HG03066 (cell line): ENCODE measurements at regions not wholly inside any gene's neighbourhood (a gene's known extent, or its start where the extent isn't known, plus 50 kb on each side); places are given as distances from the start of the nearest gene placed in this dataset.

Experiments used
- ATAC-seq: cut with Tn5 transposase; IDR thresholded peaks from one replicate; pipeline ENCODE4 v1.9.1; 2021; ENCODE audit warnings: low read depth; ENCODE audit not compliant: unreplicated experiment

GRCh38 chr1:56395776-56396175 lies 183.6 kb downstream of the PLPP3 start:
- ATAC-seq: no peak

- ATAC-seq: no peak
Observed at GRCh38 chr1:56394298-56394697, 185.1 kb downstream of the PLPP3 start.

- no peak for ATAC-seq
Observed at GRCh38 chr1:56390934-56391731, 188.2 kb downstream of the PLPP3 start.

DNA sequence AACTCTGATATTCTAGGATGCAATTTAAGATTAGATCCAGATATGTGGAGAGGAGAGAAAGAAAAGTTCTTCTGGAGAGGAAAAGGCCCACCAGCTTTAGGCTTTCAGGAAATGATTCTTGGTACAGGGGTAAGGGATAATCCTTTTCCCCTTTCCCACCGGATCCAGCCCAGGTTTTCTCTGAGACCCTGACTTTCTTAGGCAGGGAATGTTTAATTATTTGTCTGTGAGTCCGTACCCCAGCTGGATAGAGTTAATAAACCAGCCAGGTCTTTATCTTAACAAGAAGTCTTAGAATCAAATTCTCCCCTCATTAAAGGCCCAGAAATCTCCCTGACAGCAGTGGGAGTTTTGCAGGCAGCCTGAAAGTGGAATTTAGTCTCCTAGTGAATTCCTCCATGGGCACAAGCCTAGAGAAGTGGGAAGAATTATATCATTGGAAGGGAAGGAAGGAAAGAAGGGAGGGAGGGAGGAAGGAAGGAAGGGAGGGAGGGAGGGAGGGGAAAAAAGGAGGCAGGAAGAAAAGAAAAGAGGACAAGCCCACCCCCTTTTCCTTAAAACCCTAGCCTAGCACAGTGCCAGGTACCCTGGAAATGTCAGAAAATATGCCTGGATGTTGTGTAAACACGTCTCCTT lies 189.0 kb downstream of the PLPP3 start:
- no peak for ATAC-seq

GRCh38 chr1:56389813-56390212 lies 189.6 kb downstream of the PLPP3 start:
- no peak for ATAC-seq

DNA sequence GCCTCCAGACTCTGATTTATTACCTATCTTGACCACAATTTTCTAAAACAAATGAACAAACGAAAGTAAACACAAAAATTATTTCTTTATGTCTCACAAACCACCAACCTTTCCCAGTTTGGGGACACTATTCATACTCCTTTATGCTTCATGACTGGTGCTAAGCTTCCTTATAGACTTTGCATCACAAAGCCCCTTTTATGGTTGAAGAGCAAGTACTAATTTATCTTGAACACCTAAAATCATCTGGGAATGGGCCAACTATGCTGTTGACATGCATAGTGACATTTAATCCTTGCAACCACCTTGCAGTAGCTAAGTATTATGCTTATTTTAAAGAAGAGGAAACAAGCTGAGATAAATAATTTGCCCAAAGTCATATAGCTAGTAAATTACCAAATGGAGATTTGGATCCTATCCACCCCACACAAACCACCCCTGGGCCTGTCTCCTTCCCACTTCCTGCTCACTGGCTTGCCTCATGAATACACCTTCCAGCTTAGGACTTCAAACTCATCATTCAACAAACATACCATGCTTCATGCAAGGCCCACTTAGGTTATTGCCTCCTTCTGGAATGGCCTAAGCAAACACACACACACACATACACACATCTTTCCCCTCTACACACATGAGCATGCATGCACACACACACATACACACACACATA lies 192.2 kb downstream of the PLPP3 start:
- no peak for ATAC-seq

DNA sequence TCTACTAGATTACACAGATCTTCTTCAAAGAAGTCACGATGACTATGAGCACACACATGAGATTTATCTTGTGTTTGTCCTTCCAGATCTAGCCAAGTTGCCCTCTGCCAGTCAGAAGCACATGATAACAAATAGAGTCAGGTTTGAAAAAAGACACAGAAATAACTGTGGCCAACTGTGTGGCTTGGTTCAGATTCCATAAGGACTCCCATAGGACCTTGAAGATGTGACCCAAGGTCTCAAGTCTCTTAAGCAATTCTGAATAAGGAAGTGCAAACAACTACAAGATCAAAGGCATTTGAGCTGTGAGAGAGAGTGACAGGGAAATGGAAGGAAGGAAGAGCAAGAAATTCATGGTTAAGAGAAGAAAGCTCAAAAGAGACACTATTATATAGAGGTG lies 194.0 kb downstream of the PLPP3 start:
- ATAC-seq: no peak

GRCh38 chr1:56382929-56383328 lies 196.4 kb downstream of the PLPP3 start:
- no peak for ATAC-seq

DNA sequence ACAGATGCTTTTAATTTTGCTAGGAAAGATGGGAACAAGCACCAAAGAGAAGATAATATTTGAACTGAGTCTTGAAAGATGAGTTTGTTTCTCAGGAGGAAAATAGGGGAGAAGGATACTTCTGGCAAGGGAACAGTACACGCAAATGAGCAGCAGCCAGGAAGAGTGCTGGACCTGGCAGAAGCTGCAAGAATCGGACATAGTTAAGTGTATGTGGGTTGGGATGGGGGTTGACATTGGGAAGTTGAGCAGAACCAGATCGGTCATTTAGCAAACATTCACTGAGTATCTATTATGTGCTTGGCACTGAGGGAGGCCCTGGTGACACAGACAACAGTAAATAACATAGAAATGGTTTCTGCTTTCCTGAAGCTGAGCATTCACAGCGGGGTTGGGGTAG lies 198.8 kb downstream of the PLPP3 start:
- ATAC-seq: no peak

DNA sequence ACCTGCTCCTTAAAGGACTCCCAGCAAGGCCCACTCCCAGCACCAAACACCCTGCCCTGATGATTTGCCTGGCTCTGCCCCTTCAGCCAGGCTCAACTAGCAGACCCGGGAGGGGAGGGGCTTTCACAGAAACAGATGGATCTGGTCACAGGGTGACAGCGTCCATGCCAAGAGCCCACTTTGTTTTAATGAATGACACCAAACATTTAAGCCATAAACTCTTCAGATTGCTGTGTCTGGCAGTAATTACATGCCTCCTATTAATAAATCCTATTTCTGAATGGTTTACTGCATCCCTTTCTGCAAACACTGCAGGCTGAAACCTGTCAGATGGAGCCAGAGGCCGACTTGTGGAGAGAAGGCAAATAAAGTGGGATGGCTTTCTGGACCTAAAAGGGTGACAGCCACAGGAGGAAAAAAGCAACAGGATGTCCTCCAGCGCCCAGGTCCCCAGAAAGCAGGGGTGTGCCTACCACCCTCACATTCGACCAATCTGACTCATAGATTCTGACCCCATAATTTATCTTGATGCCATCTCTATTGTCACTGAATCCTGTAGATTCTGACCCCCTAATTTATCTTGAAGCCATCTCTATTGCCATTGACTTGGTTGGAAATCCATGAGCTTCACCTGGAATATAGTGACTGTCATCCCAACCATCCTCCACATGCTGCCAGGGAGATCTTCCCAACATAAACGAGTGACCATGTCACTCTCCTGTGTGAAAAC lies 200.9 kb downstream of the PLPP3 start:
- ATAC-seq: no peak

DNA sequence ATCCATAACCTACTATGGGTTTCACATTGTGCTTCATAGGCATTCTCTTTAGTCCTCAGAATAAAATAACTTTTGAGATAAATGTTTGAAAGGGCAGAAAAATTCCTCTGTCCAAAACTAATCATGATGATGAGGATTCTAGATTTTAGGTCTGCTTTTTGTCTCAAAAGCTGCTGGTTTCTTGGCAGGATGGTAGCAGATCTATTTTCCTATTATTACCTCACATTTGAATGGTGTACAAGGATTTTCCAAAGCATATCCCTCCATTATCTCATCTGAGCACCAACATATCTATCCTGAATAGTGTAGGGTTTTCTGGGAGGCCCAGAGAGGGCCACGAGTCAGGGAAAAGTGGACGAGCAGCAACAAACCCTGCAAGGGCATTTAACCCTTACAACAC lies 201.9 kb downstream of the PLPP3 start:
- ATAC-seq: no peak

DNA sequence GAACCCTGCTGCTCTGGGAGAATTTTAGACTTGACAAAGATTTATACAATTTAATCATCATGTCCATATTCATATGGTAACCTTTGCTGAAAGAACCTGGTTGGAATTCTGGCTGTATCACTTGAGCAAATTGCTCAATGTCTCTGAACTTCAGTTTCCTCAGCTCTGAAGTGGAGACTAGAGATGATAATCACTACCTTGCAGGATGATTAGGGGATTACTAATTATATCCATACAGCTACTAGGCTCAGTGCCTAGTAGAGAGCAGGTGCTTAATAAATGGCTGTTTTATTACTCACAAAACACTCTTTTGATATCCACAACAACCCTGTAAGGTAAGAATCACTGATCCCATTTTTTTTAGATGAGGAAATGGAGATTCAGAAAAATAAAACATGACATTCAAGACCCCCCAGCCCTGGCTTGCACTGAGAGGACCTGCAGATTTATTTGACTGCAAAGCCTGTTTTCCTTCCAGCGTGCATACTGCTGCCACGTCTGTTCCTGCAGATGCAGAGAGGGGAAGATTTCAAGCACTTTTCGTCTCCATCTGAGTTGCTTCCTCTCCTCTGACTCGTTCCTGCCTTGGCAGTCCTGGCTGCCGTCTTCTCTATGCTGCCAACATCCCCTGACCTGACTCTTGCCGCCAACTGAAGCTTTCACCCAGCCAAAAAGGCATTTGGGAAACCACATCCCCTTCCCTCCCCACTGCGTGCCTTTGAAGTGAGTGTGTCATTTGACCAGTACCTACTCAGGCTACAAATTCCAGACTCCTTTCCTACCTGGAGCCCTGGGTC lies 203.0 kb downstream of the PLPP3 start:
- ATAC-seq: no peak

GRCh38 chr1:56375326-56375804 lies 204.0 kb downstream of the PLPP3 start:
- no peak for ATAC-seq

- ATAC-seq: no peak
Observed at GRCh38 chr1:56374026-56374974, 205.1 kb downstream of the PLPP3 start.

DNA sequence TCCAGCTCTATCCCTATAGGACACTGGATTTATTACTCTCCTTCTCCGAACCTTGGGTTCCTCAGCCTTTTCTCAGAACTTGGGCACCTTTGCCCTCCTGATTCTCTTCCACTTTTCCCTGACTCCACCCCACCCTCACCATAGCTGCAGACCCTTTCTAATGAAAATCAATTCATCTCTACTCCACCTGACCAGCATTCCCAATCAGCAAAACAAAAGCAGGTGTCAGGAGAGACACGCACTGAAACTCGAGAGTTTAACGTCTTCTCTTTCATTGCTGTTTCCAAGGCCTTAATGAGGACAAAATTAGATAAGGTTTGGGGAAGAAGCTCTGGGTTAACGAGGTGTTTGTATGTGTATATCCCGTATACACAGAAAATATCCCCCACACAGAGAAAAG lies 208.8 kb downstream of the PLPP3 start:
- no peak for ATAC-seq

- ATAC-seq: no peak
Observed at GRCh38 chr1:56363007-56363770, 216.2 kb downstream of the PLPP3 start.

GRCh38 chr1:56360021-56360420 lies 219.3 kb downstream of the PLPP3 start:
- ATAC-seq: no peak

DNA sequence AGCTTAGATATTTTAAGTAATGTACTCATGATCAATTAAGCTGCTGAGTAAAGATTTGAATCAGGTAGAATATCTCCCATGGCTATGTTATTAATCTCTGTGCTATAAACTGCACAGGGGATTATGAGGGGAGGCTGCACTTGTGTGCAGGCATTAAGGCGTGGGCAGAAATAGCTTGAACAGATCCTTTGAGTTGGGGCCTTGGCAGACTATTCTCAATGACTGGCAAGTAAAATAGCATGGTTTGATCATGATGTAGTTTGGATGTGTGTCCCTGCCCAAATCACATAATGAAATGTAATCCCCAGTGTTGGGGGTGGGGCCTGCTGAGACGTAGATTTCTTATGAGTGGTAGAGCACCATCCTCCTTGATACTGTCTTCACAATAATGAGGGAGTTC lies 220.3 kb downstream of the PLPP3 start:
- no peak for ATAC-seq
